SK-N-SH treated with all-trans-retinoic acid at 6 μM for 48 hours (cell line): ENCODE measurements at regions not wholly inside any gene's neighbourhood (a gene's known extent, or its start where the extent isn't known, plus 50 kb on each side); places are given as distances from the start of the nearest gene placed in this dataset.

ENCODE experiments used
- ATAC-seq: fragments of 200-7000 bp; cut with Tn5 transposase; 3 replicates; pipeline ENCODE4 v1.9.1; 2020; ENCODE audit warnings: mild to moderate bottlenecking, moderate library complexity
- ARNTL ChIP-seq: fragments of 450-650 bp; formaldehyde crosslinking; IDR thresholded peaks from 2 replicates; pipeline ENCODE4 v1.5.0; 2020; ENCODE audit warnings: low read depth, mild to moderate bottlenecking, moderate library complexity, borderline replicate concordance
- BACH2 ChIP-seq: fragments of 250-450 bp; sonication (Bioruptor Pico); IDR thresholded peaks from 2 replicates; pipeline ENCODE4 v1.9.0; 2021; ENCODE audit warnings: mild to moderate bottlenecking, borderline replicate concordance
- CSDC2 ChIP-seq: fragments of 250-450 bp; sonication (Bioruptor Pico); IDR thresholded peaks from 2 replicates; pipeline ENCODE4 v1.5.0; 2020; ENCODE audit warnings: mild to moderate bottlenecking, moderate library complexity
- ESRRG ChIP-seq: fragments of 250-450 bp; sonication (Bioruptor Pico); IDR thresholded peaks from 2 replicates; pipeline ENCODE4 v1.6.1; 2021; ENCODE audit warnings: mild to moderate bottlenecking
- GLIS3 ChIP-seq: fragments of 250-450 bp; sonication (Bioruptor Pico); IDR thresholded peaks from 2 replicates; pipeline ENCODE4 v1.5.0; 2020; ENCODE audit warnings: mild to moderate bottlenecking, moderate library complexity
- ISL1 ChIP-seq: fragments of 250-450 bp; sonication (Bioruptor Pico); IDR thresholded peaks from 2 replicates; pipeline ENCODE4 v2.1.2; 2022; ENCODE audit warnings: mild to moderate bottlenecking, moderate library complexity
- OSR1 ChIP-seq: fragments of 250-450 bp; sonication (Bioruptor Pico); IDR thresholded peaks from 2 replicates; pipeline ENCODE4 v1.8.0; 2022; ENCODE audit warnings: moderate library complexity, mild to moderate bottlenecking, inconsistent platforms
- PPARA ChIP-seq: fragments of 250-450 bp; sonication (Bioruptor Pico); IDR thresholded peaks from 2 replicates; pipeline ENCODE4 v1.5.0; 2020; ENCODE audit warnings: mild to moderate bottlenecking, borderline replicate concordance
- RARB ChIP-seq: fragments of 250-450 bp; sonication (Bioruptor Pico); IDR thresholded peaks from 2 replicates; pipeline ENCODE4 v1.8.0; 2021; ENCODE audit warnings: mild to moderate bottlenecking, moderate library complexity
- SNAI2 ChIP-seq: fragments of 250-450 bp; sonication (Bioruptor Pico); IDR thresholded peaks from 2 replicates; pipeline ENCODE4 v1.5.0; 2020; ENCODE audit warnings: mild to moderate bottlenecking, moderate library complexity
- TCF4 ChIP-seq: fragments of 250-450 bp; sonication (Bioruptor Pico); IDR thresholded peaks from 2 replicates; pipeline ENCODE4 v1.8.0; 2021; ENCODE audit warnings: mild to moderate bottlenecking, moderate library complexity, borderline replicate concordance
- TOX ChIP-seq: fragments of 250-450 bp; sonication (Bioruptor Pico); IDR thresholded peaks from 2 replicates; pipeline ENCODE4 v1.8.0; 2021; ENCODE audit warnings: mild to moderate bottlenecking, moderate library complexity, borderline replicate concordance
- ZC3H10 ChIP-seq: fragments of 250-450 bp; sonication (Bioruptor Pico); IDR thresholded peaks from 2 replicates; pipeline ENCODE4 v1.5.1; 2021; ENCODE audit warnings: mild to moderate bottlenecking, moderate library complexity
- ZFP3 ChIP-seq: fragments of 250-450 bp; sonication (Bioruptor Pico); IDR thresholded peaks from 2 replicates; pipeline ENCODE4 v1.5.0; 2020; ENCODE audit warnings: mild to moderate bottlenecking, moderate library complexity
- ZFP30 ChIP-seq: fragments of 450-650 bp; formaldehyde crosslinking; IDR thresholded peaks from 2 replicates; pipeline ENCODE4 v1.5.0; 2022; ENCODE audit warnings: mild to moderate bottlenecking, moderate library complexity
- ZNF565 ChIP-seq: fragments of 450-650 bp; formaldehyde crosslinking; conservative IDR thresholded peaks from 2 replicates; pipeline ENCODE4 v1.5.0; 2020; ENCODE audit warnings: low read depth, mild to moderate bottlenecking, moderate library complexity
- ZNF70 ChIP-seq: fragments of 450-650 bp; formaldehyde crosslinking; IDR thresholded peaks from 2 replicates; pipeline ENCODE4 v1.5.0; 2020; ENCODE audit warnings: mild to moderate bottlenecking, moderate library complexity
- TF ChIP-seq, protein P1 (sequence below): fragments of 250-450 bp; sonication (Bioruptor Pico); IDR thresholded peaks from 2 replicates; pipeline ENCODE4 v1.5.1; 2020; ENCODE audit warnings: low read depth, mild to moderate bottlenecking, moderate library complexity
- TF ChIP-seq, protein P2 (sequence below): fragments of 250-450 bp; sonication (Bioruptor Pico); IDR thresholded peaks from 2 replicates; pipeline ENCODE4 v1.5.1; 2021; ENCODE audit warnings: mild to moderate bottlenecking, moderate library complexity
- TF ChIP-seq, protein P3 (sequence below): fragments of 250-450 bp; sonication (Bioruptor Pico); IDR thresholded peaks from 2 replicates; pipeline ENCODE4 v1.5.0; 2020; ENCODE audit warnings: mild to moderate bottlenecking, moderate library complexity
- TF ChIP-seq, protein P4 (sequence below): fragments of 250-450 bp; sonication (Bioruptor Pico); IDR thresholded peaks from 2 replicates; pipeline ENCODE4 v1.8.0; 2021; ENCODE audit warnings: low read depth, mild to moderate bottlenecking, moderate library complexity, borderline replicate concordance
- TF ChIP-seq, protein P5 (sequence below): fragments of 250-450 bp; sonication (Bioruptor Pico); IDR thresholded peaks from 2 replicates; pipeline ENCODE4 v1.8.0; 2020; ENCODE audit warnings: mild to moderate bottlenecking, moderate library complexity, borderline replicate concordance

DNA sequence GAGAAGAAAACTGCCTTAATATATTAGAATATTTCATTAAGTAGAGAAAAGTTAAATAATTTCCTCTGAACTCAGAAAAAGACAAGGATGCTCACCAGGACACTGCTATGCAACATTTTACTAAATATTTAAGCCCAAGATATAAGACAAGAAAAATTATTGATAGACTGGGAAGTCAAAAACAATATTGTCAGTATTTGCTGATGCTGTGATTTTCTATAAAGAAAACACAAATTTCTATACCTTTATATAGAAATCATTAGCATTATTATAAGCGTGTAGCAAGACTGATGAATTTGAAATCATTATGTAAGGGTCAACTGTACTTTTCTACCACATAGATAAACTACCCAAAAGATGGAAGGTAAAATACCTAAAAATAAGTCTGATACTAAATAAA is 451.0 kb downstream of the RNF144A start:
- no peak for TF ChIP-seq SNAI2 (CRISPR knock-in tag)
- ATAC-seq: no peak

DNA sequence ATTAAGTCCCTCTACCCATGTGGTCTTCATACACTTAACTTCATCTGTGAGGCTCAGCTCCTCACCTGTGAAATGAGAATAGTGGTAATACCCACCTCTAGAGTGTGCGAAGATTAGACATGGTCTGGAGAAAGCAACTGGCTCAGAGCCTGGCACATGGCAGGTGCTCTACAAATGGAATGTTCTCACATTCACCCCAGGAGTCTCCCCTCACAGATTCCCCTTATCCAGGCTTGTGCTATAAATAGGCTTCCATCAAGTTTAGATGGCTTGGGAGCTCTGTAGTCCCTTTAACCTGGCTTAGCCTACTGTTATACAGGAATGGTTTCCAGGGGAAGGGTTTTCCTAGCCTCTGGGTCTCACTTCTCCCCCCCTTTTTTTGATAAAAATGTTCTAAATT is 455.9 kb downstream of the RNF144A start:
- TF ChIP-seq OSR1 (CRISPR knock-in tag) (no peak), TCF4 (CRISPR knock-in tag) (no peak), ZNF565 (CRISPR knock-in tag) (no peak), PPARA (CRISPR knock-in tag) (no peak), SNAI2 (CRISPR knock-in tag) (no peak), ZNF70 (no peak), ZFP3 (CRISPR knock-in tag) (no peak), ARNTL (CRISPR knock-in tag) (no peak), ISL1 (CRISPR knock-in tag) (no peak)
- TF ChIP-seq, protein P1, sequence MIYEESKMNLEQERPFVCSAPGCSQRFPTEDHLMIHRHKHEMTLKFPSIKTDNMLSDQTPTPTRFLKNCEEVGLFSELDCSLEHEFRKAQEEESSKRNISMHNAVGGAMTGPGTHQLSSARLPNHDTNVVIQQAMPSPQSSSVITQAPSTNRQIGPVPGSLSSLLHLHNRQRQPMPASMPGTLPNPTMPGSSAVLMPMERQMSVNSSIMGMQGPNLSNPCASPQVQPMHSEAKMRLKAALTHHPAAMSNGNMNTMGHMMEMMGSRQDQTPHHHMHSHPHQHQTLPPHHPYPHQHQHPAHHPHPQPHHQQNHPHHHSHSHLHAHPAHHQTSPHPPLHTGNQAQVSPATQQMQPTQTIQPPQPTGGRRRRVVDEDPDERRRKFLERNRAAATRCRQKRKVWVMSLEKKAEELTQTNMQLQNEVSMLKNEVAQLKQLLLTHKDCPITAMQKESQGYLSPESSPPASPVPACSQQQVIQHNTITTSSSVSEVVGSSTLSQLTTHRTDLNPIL (CRISPR knock-in tag): no peak
- no peak for ATAC-seq

DNA sequence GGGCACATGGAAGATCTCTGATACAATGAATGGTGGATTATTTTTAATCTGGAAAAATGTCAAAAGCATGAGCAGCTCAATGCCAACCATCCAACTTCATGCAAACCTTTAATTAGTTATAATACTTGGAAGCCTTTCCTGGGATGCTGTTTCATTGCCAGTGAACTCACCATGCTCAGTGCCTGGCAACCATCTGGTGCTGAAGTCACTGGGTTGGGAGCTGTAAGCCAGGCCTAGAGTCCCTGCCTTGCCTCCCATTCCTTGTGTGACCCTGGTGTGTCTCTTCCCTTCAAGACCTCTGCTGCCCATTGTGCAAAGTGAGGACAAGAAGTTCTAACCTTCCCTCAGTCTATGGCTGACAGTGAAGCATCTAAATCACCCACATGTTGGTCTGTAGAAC is 458.7 kb downstream of the RNF144A start:
- no peak for ATAC-seq
- TF ChIP-seq, protein P2, sequence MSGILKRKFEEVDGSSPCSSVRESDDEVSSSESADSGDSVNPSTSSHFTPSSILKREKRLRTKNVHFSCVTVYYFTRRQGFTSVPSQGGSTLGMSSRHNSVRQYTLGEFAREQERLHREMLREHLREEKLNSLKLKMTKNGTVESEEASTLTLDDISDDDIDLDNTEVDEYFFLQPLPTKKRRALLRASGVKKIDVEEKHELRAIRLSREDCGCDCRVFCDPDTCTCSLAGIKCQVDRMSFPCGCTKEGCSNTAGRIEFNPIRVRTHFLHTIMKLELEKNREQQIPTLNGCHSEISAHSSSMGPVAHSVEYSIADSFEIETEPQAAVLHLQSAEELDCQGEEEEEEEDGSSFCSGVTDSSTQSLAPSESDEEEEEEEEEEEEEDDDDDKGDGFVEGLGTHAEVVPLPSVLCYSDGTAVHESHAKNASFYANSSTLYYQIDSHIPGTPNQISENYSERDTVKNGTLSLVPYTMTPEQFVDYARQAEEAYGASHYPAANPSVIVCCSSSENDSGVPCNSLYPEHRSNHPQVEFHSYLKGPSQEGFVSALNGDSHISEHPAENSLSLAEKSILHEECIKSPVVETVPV (CRISPR knock-in tag): no peak
- TF ChIP-seq SNAI2 (CRISPR knock-in tag): no peak
- TF ChIP-seq GLIS3: no peak
- no peak for TF ChIP-seq PPARA (CRISPR knock-in tag)
- no peak for TF ChIP-seq BACH2
- TF ChIP-seq, protein P3, sequence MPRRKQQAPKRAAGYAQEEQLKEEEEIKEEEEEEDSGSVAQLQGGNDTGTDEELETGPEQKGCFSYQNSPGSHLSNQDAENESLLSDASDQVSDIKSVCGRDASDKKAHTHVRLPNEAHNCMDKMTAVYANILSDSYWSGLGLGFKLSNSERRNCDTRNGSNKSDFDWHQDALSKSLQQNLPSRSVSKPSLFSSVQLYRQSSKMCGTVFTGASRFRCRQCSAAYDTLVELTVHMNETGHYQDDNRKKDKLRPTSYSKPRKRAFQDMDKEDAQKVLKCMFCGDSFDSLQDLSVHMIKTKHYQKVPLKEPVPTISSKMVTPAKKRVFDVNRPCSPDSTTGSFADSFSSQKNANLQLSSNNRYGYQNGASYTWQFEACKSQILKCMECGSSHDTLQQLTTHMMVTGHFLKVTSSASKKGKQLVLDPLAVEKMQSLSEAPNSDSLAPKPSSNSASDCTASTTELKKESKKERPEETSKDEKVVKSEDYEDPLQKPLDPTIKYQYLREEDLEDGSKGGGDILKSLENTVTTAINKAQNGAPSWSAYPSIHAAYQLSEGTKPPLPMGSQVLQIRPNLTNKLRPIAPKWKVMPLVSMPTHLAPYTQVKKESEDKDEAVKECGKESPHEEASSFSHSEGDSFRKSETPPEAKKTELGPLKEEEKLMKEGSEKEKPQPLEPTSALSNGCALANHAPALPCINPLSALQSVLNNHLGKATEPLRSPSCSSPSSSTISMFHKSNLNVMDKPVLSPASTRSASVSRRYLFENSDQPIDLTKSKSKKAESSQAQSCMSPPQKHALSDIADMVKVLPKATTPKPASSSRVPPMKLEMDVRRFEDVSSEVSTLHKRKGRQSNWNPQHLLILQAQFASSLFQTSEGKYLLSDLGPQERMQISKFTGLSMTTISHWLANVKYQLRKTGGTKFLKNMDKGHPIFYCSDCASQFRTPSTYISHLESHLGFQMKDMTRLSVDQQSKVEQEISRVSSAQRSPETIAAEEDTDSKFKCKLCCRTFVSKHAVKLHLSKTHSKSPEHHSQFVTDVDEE: no peak
- no peak for TF ChIP-seq ZFP3 (CRISPR knock-in tag)
- no peak for TF ChIP-seq ESRRG (CRISPR knock-in tag)
- TF ChIP-seq TOX (CRISPR knock-in tag): no peak
- no peak for TF ChIP-seq OSR1 (CRISPR knock-in tag)
- TF ChIP-seq, protein P1 (CRISPR knock-in tag): no peak
- no peak for TF ChIP-seq ZNF565 (CRISPR knock-in tag)
- TF ChIP-seq, protein P4, sequence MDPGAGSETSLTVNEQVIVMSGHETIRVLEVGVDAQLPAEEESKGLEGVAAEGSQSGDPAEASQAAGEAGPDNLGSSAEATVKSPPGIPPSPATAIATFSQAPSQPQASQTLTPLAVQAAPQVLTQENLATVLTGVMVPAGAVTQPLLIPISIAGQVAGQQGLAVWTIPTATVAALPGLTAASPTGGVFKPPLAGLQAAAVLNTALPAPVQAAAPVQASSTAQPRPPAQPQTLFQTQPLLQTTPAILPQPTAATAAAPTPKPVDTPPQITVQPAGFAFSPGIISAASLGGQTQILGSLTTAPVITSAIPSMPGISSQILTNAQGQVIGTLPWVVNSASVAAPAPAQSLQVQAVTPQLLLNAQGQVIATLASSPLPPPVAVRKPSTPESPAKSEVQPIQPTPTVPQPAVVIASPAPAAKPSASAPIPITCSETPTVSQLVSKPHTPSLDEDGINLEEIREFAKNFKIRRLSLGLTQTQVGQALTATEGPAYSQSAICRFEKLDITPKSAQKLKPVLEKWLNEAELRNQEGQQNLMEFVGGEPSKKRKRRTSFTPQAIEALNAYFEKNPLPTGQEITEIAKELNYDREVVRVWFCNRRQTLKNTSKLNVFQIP (CRISPR knock-in tag): no peak
- no peak for TF ChIP-seq ZNF70
- TF ChIP-seq, protein P5, sequence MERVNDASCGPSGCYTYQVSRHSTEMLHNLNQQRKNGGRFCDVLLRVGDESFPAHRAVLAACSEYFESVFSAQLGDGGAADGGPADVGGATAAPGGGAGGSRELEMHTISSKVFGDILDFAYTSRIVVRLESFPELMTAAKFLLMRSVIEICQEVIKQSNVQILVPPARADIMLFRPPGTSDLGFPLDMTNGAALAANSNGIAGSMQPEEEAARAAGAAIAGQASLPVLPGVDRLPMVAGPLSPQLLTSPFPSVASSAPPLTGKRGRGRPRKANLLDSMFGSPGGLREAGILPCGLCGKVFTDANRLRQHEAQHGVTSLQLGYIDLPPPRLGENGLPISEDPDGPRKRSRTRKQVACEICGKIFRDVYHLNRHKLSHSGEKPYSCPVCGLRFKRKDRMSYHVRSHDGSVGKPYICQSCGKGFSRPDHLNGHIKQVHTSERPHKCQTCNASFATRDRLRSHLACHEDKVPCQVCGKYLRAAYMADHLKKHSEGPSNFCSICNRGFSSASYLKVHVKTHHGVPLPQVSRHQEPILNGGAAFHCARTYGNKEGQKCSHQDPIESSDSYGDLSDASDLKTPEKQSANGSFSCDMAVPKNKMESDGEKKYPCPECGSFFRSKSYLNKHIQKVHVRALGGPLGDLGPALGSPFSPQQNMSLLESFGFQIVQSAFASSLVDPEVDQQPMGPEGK (CRISPR knock-in tag): no peak
- TF ChIP-seq RARB (CRISPR knock-in tag): no peak
- TF ChIP-seq ZFP30 (CRISPR knock-in tag): no peak
- no peak for TF ChIP-seq TCF4 (CRISPR knock-in tag)
- TF ChIP-seq CSDC2 (CRISPR knock-in tag): no peak
- TF ChIP-seq ZC3H10 (CRISPR knock-in tag): no peak
